Upper lobe of left lung (tissue), 6 donors: ENCODE measurements at regions not wholly inside any gene's neighbourhood (a gene's known extent, or its start where the extent isn't known, plus 50 kb on each side); places are given as distances from the start of the nearest gene placed in this dataset.

ENCODE experiments used
- ATAC-seq, 2 donors: fragments of 200-7000 bp; cut with Tn5 transposase; one replicate each; pipeline ENCODE4 v1.9.1; 2022; ENCODE audit warnings: mild to moderate bottlenecking in 2 of 2, moderate library complexity in 2 of 2; ENCODE audit not compliant: low FRiP score in 2 of 2
- DNase-seq, 2 donors: peaks; one replicate each; pipeline ENCODE4 v3.0.0-alpha.2; 2019 to 2020
- H3K27ac ChIP-seq, 4 donors: fragments of 200-600 bp; sonication (generic); one replicate each; pipeline ENCODE4 v1.5.1; 2016 to 2019
- H3K27me3 ChIP-seq, 4 donors: fragments of 200-600 bp; sonication (generic); one replicate each; pipeline ENCODE4 v1.5.1; 2017 to 2019
- H3K36me3 ChIP-seq, 4 donors: fragments of 200-600 bp; sonication (generic); one replicate each; pipeline ENCODE4 v1.5.1; 2016 to 2019
- H3K4me1 ChIP-seq, 4 donors: fragments of 200-600 bp; sonication (generic); one replicate each; pipeline ENCODE4 v1.5.1; 2018 to 2019
- H3K4me3 ChIP-seq, 4 donors: fragments of 200-600 bp; sonication (generic); one replicate each; pipeline ENCODE4 v1.5.1; 2017 to 2019; ENCODE audit warnings: mild to moderate bottlenecking in 2 of 4, moderate library complexity in 1 of 4
- H3K9me3 ChIP-seq, 4 donors: fragments of 200-600 bp; sonication (generic); one replicate each; pipeline ENCODE4 v1.5.1; 2018 to 2019
- EP300 ChIP-seq, 4 donors: sonication (generic); formaldehyde crosslinking; IDR thresholded peaks; one replicate each; pipeline ENCODE4 v1.5.1; 2017; ENCODE audit warnings: antibody characterized with exemption in 4 of 4, control low read depth in 2 of 4
- POLR2A ChIP-seq, 4 donors: fragments of 450-650 bp; IDR thresholded peaks; one replicate each; pipeline ENCODE4 v1.5.1; 2016 to 2017; ENCODE audit warnings: antibody characterized with exemption in 4 of 4, mild to moderate bottlenecking in 2 of 4
- POLR2AphosphoS5 ChIP-seq, 2 donors: sonication (generic); formaldehyde crosslinking; IDR thresholded peaks; one replicate each; pipeline ENCODE4 v1.5.1; 2017; ENCODE audit warnings: antibody characterized with exemption in 2 of 2
- WGBS, 2 donors: methylation state at CpG; one replicate each; pipeline ENCODE4 v1.1.5; 2017 to 2018; 5-methylcytosine and 5-hydroxymethylcytosine counted together
- TF ChIP-seq, protein P1 (sequence below), 6 experiments: fragments of 450-650 bp in 4 of 6; fragments of 200-600 bp in 2 of 6; sonication (generic) in 2 of 6; IDR thresholded peaks; one replicate each; pipeline ENCODE4 v1.5.1; 2016 to 2019; ENCODE audit warnings: antibody characterized with exemption in 6 of 6
- donor health status: DM: no; HTN: no; CAD: no; lungs with moderate emphysema.
- donor health status: DM: no; HTN: yes; CAD: no; lungs with severe emphysema.

DNA sequence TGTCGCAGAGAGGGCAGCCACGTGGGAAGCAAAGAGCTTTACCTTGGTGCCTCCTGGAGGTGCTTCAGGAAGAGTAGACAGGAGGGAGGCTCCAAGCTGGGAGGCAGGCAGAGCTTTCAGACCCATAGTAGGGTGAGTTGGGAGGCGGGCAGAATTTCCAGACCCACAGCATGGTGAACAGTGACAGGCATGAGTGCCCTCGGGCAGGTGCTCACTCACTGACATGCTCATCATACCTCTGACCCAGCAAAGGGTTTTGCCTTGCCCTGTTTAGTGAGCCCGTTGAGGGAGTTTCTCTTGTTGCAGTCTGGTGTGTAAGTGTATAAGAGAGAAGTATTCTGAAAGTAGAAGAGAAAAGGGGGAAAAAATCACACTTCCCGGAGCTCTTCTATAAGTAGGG lies 86.4 kb upstream of the NTM start:
- 77 to 79% methylated on average over 6 of the region's 6 CpGs for WGBS, 2 donors
- H3K27ac ChIP-seq, result no peak overlapping the region
- no peaks in the 10 kb centered on the region for H3K27me3 ChIP-seq
- no peak overlapping the region for H3K4me3 ChIP-seq
- ATAC-seq, result peak in 1 of 2 donors; percentile 31
- H3K4me1 ChIP-seq, result no peaks in the 10 kb centered on the region
- no peaks in the 10 kb centered on the region for H3K36me3 ChIP-seq
- DNase-seq, result no peak
- H3K9me3 ChIP-seq, result no peaks in the 10 kb centered on the region
- TF ChIP-seq, protein P1, sequence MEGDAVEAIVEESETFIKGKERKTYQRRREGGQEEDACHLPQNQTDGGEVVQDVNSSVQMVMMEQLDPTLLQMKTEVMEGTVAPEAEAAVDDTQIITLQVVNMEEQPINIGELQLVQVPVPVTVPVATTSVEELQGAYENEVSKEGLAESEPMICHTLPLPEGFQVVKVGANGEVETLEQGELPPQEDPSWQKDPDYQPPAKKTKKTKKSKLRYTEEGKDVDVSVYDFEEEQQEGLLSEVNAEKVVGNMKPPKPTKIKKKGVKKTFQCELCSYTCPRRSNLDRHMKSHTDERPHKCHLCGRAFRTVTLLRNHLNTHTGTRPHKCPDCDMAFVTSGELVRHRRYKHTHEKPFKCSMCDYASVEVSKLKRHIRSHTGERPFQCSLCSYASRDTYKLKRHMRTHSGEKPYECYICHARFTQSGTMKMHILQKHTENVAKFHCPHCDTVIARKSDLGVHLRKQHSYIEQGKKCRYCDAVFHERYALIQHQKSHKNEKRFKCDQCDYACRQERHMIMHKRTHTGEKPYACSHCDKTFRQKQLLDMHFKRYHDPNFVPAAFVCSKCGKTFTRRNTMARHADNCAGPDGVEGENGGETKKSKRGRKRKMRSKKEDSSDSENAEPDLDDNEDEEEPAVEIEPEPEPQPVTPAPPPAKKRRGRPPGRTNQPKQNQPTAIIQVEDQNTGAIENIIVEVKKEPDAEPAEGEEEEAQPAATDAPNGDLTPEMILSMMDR (IDR thresholded peaks at IDR 0.05), result no peak
- TF ChIP-seq EP300 (IDR thresholded peaks at IDR 0.05), result no peak
- TF ChIP-seq POLR2A (IDR thresholded peaks at IDR 0.05), result no peak
- TF ChIP-seq POLR2AphosphoS5 (IDR thresholded peaks at IDR 0.05), result no peak

DNA sequence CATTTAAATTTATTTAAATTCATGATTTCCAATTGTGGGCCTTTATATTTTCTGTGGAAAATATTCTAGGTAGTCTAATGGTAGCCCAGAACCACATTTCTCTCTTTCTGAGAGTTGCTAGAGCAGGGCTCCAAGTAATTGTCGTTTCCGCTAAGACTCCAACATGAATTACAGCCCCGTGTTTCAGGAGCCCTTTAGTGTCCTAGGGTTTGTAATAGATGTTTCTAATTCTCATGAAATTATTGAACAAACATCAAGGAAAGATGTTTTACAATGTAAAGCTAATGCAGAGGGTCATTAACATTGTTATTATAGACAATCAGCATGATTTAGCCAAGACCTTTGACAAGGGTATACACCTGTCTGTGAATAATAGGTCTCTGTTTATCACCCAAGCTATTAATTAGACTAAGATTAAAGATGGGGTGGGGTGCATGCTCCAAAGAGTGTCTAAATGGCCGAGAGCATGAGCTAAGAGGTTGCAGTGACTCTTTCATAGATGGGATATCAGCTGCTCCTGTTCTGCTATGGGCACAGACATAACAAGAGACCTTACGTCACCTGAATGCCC lies 81.8 kb upstream of the NTM start:
- ATAC-seq (no peak), DNase-seq (no peak)
- Histone ChIP-seq H3K27me3 (no peaks in the 10 kb centered on the region), H3K4me3 (no peak overlapping the region), H3K9me3 (no peaks in the 10 kb centered on the region), H3K4me1 (no peaks in the 10 kb centered on the region), H3K36me3 (no peaks in the 10 kb centered on the region), H3K27ac (no peak overlapping the region)
- TF ChIP-seq POLR2A (IDR thresholded peaks at IDR 0.05) (no peak), POLR2AphosphoS5 (IDR thresholded peaks at IDR 0.05) (no peak), EP300 (IDR thresholded peaks at IDR 0.05) (no peak)
- TF ChIP-seq, protein P1 (IDR thresholded peaks at IDR 0.05), result no peak
- 78 to 80% methylated on average over 5 of the region's 5 CpGs for WGBS, 2 donors

DNA sequence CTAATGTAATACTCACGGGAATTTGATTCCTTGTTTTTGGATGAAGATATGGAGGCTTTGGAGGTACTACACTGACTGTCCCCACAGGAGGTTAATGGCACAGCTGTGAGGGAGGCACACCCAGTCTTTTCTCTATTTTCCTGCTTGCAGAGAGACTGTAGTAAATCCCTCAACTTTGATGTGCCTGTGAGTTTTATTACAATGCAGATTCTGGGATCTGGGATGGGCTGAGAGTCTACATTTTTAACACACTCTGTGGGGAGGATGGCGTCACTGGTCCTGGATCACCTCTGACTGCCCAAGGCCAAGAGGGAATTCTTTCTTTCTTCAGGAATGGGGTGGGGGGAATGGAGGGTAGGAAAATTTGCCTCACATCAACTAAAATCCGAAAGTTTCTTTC lies 80.2 kb upstream of the NTM start:
- ATAC-seq (peak in 1 of 2 donors; percentile 45), DNase-seq (no peak)
- H3K9me3 ChIP-seq, result no peaks in the 10 kb centered on the region
- H3K27me3 ChIP-seq, result no peaks in the 10 kb centered on the region
- no peak overlapping the region for H3K27ac ChIP-seq
- no peak overlapping the region for H3K4me3 ChIP-seq
- TF ChIP-seq POLR2A (IDR thresholded peaks at IDR 0.05), result no peak
- no peak for TF ChIP-seq POLR2AphosphoS5 (IDR thresholded peaks at IDR 0.05)
- TF ChIP-seq, protein P1 (IDR thresholded peaks at IDR 0.05), result no peak
- TF ChIP-seq EP300 (IDR thresholded peaks at IDR 0.05), result no peak
- H3K4me1 ChIP-seq, result no peaks in the 10 kb centered on the region
- no peaks in the 10 kb centered on the region for H3K36me3 ChIP-seq
- 58 to 64% methylated on average over 3 of the region's 3 CpGs for WGBS, 2 donors

DNA sequence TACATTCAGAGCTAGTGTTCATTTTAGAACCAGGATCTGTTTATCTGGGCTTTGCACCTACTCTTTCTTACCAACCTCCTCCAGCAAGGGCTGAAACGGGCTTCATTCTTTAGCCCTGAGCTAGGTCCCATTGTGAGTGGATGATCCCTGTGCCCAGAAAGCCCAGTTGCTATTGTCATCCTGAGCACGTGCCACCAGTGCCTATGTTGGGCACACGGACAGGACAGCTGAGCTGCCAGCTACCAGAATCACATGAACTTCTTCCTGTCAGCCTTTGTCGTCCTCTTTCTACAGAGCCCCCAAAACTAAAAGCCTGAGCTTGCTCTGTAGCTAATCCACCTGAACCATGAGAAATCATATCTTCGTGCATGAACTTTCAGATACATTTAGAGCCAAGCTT lies 74.4 kb upstream of the NTM start:
- TF ChIP-seq, protein P1 (IDR thresholded peaks at IDR 0.05), result no peak
- TF ChIP-seq POLR2AphosphoS5 (IDR thresholded peaks at IDR 0.05), result no peak
- no peak for TF ChIP-seq POLR2A (IDR thresholded peaks at IDR 0.05)
- no peak for TF ChIP-seq EP300 (IDR thresholded peaks at IDR 0.05)
- no peak overlapping the region for H3K27ac ChIP-seq
- no peaks in the 10 kb centered on the region for H3K4me1 ChIP-seq
- no peak overlapping the region for H3K4me3 ChIP-seq
- H3K36me3 ChIP-seq, result no peaks in the 10 kb centered on the region
- ATAC-seq (no peak), DNase-seq (no peak)
- 82 to 88% methylated on average over 5 of the region's 5 CpGs for WGBS, 2 donors
- H3K27me3 ChIP-seq, result no peaks in the 10 kb centered on the region
- no peaks in the 10 kb centered on the region for H3K9me3 ChIP-seq

DNA sequence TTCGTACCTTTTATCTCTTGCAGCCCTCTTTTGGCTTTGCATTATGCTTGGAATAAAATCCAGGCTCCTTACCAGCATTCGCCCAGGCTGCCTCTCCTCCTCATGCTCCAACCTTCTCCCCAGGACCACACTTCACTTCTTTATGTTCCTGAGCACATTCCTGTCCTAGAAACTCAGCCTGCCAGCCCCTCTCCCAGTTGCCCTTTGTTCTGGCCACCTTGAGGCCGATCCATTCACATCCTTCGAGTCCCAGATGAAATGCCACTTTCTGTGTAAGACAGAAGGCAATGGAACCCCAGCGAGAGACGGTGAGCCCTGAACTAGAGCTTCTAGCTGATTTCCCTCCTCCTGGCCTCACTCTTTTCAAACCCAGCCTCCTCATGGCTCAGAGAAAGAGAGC lies 73.0 kb upstream of the NTM start:
- ATAC-seq (no peak), DNase-seq (no peak)
- TF ChIP-seq, protein P1 (IDR thresholded peaks at IDR 0.05), result no peak
- TF ChIP-seq POLR2A (IDR thresholded peaks at IDR 0.05), result no peak
- TF ChIP-seq POLR2AphosphoS5 (IDR thresholded peaks at IDR 0.05), result no peak
- no peak for TF ChIP-seq EP300 (IDR thresholded peaks at IDR 0.05)
- Histone ChIP-seq H3K9me3 (no peaks in the 10 kb centered on the region), H3K27ac (no peak overlapping the region), H3K27me3 (no peaks in the 10 kb centered on the region), H3K4me3 (no peak overlapping the region), H3K4me1 (no peaks in the 10 kb centered on the region), H3K36me3 (no peaks in the 10 kb centered on the region)
- 83 to 84% methylated on average over 6 of the region's 6 CpGs for WGBS, 2 donors
